ENCODE measurements at regions not wholly inside any gene's neighbourhood (a gene's known extent, or its start where the extent isn't known, plus 50 kb on each side); places are given as distances from the start of the nearest gene placed in this dataset.

GRCh38 chr19:29106346-29106885 lies 106.5 kb downstream of the UQCRFS1 start:
- no peak for TF ChIP-seq SUZ12 (IDR thresholded peaks at IDR 0.05; ENCODE audit: extremely low read depth, insufficient read depth, insufficient read length)
- TF ChIP-seq YY1 (IDR thresholded peaks at IDR 0.05; ENCODE audit: insufficient read depth, insufficient read length): no peak
- no peak for TF ChIP-seq ZNF274 (IDR thresholded peaks at IDR 0.05; ENCODE audit: low read depth, low read length)

Measured in NT2/D1 (cell line).